Sigmoid colon (tissue), 4 donors: ENCODE measurements at regions not wholly inside any gene's neighbourhood (a gene's known extent, or its start where the extent isn't known, plus 50 kb on each side); places are given as distances from the start of the nearest gene placed in this dataset.
"Not testable (repeated sequence)": the region's sequence is repeated elsewhere in the genome, so short reads cannot be mapped to it uniquely, and the experiment has no call there.

Experiments used
- EP300 ChIP-seq, 4 donors: sonication (generic); formaldehyde crosslinking; IDR thresholded peaks; one replicate each; pipeline ENCODE4 v1.6.1; 2017; ENCODE audit warnings: antibody characterized with exemption in 4 of 4
- POLR2A ChIP-seq, 2 donors: fragments of 450-650 bp; IDR thresholded peaks; one replicate each; pipeline ENCODE4 v1.6.1; 2016; ENCODE audit warnings: antibody characterized with exemption in 2 of 2, mild to moderate bottlenecking in 2 of 2, moderate library complexity in 2 of 2
- TF ChIP-seq, protein P1 (sequence below), 4 experiments: fragments of 450-650 bp in 3 of 4; fragments of 200-600 bp in 1 of 4; IDR thresholded peaks; one replicate each; pipeline ENCODE4 v1.5.1; 2016 to 2019; ENCODE audit warnings: antibody characterized with exemption in 4 of 4, mild to moderate bottlenecking in 3 of 4, moderate library complexity in 2 of 4

GRCh38 chr2:118572380-118572779, 275.1 kb downstream of the EN1 start:
- TF ChIP-seq, protein P1, sequence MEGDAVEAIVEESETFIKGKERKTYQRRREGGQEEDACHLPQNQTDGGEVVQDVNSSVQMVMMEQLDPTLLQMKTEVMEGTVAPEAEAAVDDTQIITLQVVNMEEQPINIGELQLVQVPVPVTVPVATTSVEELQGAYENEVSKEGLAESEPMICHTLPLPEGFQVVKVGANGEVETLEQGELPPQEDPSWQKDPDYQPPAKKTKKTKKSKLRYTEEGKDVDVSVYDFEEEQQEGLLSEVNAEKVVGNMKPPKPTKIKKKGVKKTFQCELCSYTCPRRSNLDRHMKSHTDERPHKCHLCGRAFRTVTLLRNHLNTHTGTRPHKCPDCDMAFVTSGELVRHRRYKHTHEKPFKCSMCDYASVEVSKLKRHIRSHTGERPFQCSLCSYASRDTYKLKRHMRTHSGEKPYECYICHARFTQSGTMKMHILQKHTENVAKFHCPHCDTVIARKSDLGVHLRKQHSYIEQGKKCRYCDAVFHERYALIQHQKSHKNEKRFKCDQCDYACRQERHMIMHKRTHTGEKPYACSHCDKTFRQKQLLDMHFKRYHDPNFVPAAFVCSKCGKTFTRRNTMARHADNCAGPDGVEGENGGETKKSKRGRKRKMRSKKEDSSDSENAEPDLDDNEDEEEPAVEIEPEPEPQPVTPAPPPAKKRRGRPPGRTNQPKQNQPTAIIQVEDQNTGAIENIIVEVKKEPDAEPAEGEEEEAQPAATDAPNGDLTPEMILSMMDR (IDR thresholded peaks at IDR 0.05) = not testable (repeated sequence)
- TF ChIP-seq EP300, POLR2A (IDR thresholded peaks at IDR 0.05): not testable (repeated sequence)
